Lung microvascular endothelial cell (primary cell): ENCODE measurements at regions not wholly inside any gene's neighbourhood (a gene's known extent, or its start where the extent isn't known, plus 50 kb on each side); places are given as distances from the start of the nearest gene placed in this dataset.

Experiments
- DNase-seq, 2 donors: peaks; one replicate each; pipeline versions ENCODE4 v3.0.0 to v3.0.0-alpha.2; 2010; ENCODE audit warnings: low read depth in 2 of 2

DNA sequence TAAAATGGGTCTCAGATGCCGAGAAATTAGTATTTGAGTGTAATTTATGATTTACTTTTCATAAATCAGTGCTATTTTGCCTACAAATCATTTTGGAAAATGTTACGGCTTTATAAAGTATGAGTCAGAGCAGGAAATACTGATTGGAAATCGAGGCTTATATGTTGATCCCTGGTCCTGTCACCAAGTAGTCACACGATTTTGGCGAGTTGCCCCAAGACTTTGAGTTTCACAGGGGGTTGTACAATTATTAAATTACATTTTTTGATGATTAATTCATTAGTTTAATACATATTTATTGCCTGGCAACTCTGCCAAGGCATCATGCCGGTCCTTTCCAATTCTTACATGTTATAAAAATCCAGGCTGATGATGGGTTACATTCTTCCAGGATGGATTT, 443.9 kb upstream of the KLF4 start:
- DNase-seq: no peak

DNA sequence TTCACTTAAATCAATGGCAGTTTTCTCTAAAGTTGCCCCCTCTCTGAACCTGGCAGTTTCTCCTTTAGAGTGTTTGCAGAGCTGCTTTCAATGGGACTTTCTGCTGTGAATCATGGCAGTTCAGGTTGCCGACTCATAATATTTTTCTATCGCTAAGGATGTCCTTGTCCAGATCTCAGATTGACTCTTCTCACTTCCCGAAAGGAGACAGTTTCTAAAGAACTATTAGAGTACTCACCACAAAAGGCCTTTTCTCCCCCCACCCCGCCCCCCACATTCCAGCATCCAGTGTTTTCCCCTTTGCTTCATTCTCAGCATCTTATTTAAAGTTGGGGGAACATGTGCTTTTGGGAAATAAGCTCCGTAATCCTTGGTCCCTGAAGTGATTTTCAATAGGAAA, 443.5 kb upstream of the KLF4 start:
- peak in 1 of 2 donors; percentile 14 for DNase-seq

DNA sequence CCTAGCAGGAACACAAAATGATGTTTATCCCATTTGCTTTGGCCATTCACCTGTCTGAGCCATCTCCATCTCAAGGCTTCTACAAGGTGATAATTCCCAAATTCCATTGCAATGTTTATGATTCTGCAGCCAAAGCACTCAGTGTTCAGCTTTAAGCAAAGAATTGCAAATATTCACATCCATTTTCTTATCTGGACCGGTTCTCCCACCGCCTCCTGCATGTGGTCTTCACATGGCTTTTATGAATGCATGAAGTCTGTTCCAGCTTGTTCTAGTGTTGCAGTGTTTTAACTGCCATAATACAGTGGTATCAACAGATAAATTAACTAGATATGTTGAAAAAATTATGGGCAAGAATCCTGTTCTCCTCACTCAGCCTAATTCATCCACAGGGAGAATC, 443.0 kb upstream of the KLF4 start:
- DNase-seq: no peak

DNA sequence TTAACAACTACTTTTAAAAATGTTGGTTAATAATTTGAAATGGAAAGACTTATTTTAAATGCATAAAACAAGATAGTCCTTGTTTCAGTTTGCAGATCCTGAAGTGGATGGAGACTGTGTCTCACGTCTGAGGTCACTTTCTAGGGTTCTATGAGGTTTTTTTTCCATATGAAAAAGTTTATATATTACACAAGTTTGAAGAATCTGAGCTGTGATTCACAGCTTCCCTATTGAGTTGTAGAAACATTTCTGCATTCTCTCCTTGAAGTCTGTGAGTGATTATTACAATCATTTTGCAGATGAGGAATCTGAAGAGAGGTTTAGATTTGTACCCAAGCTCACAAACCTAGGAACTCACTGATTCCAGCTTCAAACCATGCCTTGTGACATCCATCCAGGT, 442.5 kb upstream of the KLF4 start:
- DNase-seq: no peak

DNA sequence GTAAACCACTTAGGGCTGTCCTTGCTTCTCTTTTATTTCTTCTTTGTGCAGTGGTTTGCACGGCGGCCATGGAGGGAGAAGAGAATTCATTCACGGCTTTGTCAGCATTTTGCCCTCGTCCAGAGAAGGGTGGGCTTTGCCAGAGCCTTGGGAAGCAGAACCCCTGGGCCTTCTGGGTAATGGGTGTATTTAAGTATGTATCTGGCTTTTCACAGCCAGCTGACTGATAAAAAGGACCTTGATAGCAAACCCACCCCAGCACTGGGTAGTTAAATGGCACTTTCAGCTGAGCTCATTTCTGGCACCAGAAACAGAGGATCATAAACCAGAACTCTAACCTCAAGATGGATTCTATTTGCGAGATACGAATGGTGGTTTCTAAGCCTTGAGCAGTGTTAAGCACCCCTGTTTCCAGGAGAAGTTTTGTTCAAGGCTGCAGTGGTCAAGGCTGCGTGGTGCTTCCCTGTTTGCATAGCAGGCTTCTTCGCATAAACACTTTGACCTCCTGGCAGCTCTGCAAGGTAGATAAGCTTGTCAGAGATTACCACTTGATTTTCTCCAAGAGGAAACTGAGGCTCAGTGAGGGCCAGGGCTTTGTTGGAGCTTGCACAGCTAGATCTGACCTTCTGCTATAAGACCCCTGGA, 441.6 kb upstream of the KLF4 start:
- DNase-seq: no peak

DNA sequence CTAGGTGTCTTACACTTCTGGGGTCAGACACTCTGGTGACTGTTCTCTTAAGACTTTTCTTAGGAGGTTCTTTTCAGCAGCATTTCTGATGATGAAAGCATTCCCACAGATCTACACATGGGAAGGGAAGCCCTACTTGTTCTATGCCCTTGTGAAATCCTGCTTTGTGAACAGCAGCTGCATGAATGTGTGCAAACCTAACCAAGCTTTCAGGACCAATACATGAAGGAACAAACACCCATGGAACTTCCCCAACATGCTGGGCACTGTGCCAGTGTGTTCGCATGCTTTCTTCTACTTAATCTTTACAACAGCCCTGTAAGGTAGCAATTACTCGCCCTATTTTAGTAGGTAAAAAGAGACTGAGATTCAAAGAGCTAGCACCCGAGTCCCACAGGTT, 439.9 kb upstream of the KLF4 start:
- DNase-seq: peak in 1 of 2 donors; percentile 8

DNA sequence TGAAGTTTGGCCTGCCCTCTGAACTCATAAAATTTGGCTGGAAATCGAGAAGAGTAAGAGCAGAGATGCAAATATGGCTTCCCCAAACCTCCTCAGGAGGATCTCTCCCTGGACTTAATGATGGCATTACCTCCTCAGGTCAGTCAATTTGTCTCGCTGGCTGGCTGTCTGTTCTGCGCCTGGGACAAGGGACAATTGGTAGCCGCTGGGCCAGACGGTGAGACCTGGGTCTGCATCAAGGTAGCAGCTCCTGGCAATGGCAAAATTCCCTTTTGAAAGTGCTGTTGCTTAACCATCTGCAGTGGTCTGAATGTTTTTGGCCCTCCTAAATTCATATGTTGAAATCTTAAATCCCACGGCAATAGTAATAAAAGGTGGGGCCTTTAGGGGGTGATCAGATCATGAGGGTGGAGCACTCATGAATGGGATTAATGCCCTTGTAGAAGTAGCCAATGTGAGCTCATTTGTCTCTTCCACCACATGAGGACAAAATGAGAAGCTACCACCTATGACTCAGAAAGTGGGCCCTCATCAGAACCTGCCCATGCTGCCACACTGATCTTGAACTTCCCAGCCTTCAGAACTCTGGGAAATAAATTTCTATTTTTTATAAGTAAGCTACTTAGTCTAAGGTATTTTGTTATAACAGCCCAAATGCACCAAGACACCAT, 439.3 kb upstream of the KLF4 start:
- DNase-seq: no peak

DNA sequence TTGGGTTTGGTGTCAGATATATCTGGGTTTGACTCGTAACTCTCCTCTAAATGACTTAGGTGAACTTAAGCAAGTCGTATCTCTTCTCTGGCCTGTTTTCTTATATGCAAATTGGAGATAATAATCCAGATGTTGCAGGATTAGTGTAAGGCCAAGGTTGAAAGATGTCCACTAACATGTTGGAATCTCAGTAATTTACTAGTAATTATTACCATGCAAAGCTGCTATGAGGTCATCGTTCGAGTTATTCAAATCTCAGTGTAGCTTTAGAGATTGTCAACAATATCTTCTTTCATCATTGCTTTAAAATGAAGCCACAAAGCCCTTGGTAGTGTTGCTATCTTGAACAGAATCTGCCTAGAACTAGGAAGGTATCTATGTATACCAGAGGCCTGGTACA, 437.7 kb upstream of the KLF4 start:
- DNase-seq: no peak

DNA sequence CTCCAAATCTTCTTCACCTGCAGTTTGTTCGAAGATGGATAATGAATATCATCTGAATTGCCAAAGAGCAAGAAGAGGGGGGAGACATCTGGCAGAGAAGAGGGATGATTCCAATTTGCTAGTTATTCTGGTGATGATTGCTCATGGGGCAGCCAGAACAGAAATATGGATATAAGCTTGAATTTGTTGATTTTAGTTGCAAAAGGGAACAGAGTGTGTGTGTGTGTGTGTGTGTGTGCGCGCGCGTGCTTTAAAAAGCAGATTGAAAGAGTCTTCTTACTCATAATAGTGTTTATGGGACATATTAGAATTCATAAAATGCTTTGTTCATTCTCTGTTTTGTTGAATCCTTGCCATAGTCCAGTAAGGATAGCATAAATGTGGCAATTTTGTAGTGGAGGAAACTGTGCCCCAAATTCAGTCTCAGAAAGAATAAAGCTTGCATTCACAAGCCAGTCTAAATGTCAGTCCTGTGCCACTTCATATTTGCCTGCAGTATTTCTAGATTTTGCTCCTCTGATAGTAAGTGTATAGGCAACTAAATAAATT, 436.3 kb upstream of the KLF4 start:
- no peak for DNase-seq

DNA sequence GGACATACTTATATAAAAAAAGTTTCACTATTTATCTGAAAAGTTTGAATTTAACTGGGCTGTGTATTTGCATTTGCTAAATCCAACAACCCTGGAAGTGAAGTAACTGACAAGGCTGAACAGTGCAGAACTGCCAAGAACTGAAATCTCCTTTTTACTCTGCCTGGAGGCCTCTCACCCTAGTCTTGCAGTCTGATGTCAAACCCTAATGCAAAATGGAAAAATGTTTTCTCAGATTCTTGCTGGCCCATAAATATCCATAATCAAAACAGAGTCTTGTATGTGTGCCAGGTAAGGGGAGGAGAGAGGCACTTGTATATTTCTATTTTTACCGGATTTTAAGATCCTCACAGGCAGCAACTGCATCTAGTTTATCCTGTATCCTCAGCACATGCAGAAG, 432.7 kb upstream of the KLF4 start:
- no peak for DNase-seq

DNA sequence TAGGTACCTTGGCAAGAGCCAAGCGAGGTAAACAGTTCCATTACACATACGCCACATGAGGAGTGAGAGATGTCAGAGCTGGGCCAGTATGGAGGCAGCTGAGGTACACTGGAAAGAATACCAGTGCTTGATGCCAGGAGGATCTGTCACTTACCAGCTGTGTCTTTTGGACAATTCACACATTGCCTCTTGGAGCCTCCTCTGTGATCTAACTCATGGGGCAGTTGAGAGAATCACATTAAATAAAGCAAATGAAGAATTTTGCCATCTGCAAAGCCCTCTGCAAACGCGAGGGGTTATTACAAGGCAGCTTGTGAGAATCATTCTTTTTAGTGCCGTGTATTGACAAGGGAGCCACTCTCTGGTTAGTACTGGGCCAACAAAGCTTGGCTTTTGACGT, 429.7 kb upstream of the KLF4 start:
- DNase-seq: no peak

DNA sequence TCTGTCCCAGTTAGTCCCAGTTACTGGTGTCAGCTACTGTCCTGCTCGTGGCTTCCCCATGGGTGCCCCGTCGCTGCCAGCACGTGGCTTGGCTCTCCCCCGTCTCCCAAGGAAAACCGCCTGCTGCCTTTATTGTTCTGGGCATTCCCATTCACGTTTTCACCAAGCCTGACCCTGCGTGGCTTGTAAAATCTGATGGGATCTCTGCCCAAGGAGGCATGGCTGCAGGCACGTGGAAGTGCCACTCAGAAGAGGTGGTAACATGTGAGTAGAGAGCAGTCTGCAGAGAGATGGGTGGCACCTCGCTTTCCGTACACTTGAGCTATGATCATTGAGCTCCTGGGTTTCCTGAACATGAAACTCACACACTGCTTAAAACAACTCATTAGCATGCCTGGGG, 429.2 kb upstream of the KLF4 start:
- no peak for DNase-seq

DNA sequence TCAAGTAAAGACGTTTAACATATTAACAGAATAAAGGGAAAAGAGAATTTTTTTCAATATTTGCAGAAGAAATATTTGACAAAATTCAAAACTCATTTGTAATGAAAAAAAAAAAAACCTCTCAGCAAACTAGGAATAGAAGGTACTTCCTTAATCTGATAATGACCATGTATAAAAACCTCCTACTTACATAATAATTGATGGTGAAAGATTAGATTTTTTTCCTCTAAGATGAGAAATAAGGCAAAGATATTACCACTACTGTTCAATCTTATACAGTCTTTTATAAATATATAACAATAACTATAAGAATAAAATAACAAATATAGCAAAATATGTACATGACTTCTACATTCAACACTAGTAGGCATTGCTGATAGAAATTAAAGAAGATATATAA, 424.6 kb upstream of the KLF4 start:
- DNase-seq: no peak

DNA sequence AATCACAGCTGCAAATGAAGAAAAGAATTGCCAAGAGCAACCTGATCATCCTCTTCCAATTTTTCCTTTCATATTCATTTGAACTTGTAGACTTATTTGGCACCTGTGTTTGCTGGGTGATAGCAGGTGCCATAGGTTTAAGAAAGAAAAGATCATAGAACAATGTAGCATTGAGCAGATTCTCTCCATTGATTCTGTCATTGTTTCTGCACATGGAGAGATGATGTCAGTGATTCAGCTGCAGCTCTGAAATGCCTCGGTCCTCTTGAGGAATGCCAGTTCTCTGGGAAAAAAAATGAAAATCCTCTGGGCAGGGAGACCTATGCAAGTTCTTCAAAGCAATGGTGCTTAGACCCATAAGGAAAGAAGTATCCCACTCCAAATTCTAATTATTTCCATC, 418.1 kb upstream of the KLF4 start:
- DNase-seq: no peak

DNA sequence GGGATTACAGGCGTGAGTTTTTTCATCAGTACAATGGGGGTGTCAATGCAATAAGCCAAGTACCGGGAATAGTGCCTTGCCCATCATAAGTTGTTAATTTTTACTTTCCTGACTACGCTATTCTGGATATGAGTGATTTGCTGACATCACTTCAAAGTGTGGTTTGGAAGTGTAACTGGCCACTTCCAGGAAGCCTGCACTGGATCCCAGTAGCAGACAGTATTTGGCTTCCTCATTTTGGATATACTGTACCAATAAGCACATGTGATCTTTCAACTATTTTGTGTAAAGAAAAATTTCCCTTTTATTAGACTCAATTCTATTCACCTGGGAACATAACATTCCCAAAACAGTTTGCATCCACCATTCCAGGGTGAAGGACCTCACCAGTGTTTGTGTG, 417.7 kb upstream of the KLF4 start:
- DNase-seq: no peak

DNA sequence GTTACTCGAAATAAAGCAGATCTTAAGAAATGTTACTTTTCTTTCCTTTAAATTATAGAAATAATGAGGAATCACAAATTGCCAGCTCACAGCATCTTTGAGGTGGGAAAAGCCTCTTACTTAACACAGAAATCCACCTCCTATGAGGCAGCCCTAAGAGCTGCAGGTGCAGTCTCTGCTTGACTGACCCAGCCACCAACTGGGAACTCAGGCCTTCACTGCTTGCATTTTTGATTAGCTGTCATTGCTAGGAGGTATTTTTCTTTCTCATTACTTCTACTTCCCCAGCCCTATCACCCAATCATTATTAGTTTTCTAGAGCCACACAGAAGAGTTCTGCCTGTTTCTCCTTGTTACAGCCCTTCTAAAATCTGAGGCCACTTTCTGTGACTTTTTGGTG, 416.5 kb upstream of the KLF4 start:
- no peak for DNase-seq

DNA sequence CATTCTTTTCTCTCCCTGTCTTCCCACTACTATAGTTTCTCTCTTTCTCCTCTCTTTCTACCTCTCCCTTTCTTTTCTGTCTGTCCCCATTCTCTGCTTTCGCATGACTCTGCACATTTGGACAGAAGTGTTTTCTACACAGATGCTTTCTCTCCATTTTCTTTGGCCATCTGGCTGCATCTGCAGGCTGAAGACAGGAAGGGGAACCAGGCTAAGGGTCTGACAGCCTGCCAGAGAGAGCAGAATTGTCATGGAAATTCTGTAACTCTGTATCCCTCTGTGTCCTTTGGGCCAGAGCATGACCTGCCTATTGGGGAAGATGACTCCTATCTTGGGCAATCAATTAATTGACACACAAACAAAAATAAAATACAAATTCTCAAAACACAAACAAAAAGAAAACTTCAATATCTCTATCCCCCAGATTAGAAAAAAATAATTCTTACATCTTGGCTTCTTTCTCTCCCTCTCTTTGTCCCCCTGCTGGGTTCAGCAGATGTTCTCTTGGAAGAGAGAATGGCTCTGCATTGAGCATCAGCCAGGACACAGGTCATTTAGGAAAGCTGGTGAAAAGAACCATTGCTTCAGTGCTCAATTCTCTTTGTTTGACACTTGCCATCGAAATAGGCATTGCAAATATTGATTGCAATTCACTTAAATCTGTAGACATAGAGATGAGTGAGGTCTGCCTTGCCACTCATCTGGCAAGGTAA, 415.9 kb upstream of the KLF4 start:
- no peak for DNase-seq

DNA sequence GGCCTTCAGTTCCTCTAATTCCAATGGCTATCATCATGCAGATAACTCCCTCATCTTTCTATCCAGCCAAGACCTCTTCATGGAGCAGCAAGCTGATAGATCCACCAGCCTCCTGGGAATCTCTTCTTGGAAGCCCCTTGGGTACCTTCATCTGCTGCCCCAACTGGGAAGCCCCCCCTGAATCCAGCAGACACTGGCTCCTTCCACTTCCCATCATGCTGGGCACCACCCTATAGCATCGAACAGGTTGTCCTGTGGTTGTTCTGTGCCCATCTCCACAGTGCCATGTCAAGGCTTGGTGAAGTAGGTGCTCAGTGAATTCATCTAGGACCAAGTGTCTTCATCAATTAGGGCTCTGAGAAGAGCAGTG, 410.4 kb upstream of the KLF4 start:
- DNase-seq: no peak

DNA sequence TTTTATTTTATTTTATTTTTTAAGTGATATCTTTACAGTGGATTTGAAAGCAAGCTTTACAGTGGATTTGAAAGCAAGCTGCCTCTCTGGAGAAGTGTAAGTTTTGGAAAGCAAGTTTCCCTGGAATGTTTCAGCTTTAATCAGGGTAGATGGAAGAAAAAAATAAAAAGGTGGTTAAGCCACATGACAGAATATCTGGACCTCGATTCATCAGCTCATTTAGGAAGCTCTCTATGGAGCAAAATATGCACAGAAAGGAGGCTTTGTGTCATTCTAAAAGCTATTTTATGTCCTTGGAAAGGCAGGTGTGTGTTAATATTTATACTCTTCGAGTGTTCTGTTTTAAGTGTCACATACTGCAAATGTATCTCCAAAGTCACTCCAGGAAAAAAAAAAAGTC, 409.2 kb upstream of the KLF4 start:
- no peak for DNase-seq

DNA sequence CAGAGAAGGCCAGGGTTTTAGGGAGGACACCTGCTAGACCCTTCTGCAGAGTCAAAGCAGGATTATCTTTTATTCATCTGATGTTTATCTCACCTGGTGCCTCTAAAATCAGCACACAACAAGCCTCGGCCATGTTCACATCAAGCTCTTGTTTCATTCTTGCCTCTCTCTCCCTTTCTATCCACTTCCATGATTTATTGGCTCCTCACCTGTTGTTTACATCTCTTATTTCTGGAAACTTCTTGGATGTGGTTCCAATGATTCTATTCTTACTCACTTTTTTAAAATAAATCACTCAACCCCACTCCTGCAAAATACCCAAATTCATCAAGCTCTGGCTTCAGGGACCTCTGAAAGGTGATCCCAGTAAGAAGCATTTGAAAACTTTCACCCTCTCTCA, 407.0 kb upstream of the KLF4 start:
- no peak for DNase-seq

DNA sequence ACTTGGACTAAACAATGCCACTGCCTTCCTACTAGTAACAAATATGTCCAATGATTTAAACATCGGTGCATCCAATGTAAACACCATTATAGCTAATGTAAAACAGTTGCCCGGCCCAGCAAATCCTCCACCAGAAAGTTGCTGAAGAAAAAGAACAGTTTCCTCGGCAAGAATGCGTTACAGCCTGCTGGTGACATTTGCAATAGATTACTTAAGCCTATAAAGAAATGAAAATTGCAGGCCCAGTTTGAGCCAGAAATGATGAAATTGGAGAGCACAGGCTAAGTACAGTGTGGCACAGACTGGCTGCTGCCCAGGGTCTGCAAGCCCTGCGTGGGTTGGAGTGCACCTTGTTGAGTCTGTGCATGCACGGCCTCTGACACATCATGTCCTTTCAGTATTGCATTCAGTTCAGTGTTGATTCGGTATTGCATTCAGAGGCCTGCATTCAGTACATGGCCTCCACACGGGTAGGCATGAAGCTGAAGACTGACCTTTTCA, 406.0 kb upstream of the KLF4 start:
- DNase-seq: no peak

DNA sequence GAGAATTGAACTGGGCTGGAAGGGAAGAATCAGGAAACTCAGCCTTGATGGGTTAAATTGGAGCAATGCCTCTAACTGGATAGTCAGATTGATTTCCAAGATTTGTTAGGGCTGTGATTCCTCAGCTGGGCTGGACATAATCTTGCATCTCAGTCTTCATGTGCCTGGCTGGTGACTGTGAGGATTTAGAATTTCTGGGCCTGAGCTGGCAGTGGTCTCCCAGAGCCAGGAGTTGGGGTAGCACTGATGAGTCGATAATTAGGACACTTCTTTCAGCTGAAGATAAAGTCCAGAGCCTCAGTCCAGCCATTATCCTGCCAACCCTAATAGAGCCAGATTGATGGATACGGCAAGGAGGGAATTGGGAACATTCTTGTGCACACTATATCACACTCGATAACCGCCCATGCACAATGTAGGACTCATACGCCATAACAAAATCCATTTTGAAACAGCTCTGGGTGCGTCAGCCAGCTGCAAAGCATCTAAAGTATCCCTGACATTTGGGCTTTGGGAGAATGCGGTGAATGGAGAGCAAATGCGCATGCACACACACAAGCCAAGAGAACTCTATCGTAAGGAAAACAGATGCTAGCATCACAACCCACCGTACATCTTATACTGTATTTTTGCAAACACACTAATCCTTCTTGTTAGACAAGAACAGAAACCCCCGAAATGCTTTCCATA, 405.1 kb upstream of the KLF4 start:
- no peak for DNase-seq
